B cell (primary cell): ENCODE measurements at regions not wholly inside any gene's neighbourhood (a gene's known extent, or its start where the extent isn't known, plus 50 kb on each side); places are given as distances from the start of the nearest gene placed in this dataset.

Source experiments
- ATAC-seq: fragments of 200-7000 bp; cut with Tn5 transposase; one replicate; pipeline ENCODE4 v1.10.0; 2021; ENCODE audit warnings: low read depth, mild to moderate bottlenecking, moderate number of reproducible peaks, moderate library complexity
- CTCF ChIA-PET: fragments of 350-600 bp; sonication (Branson Sonifier 250); formaldehyde crosslinking; loops from one replicate; lab custom pipeline; 2021; ENCODE audit warnings: antibody characterized with exemption, inconsistent platforms; lab: Charles Lee
- POLR2A ChIA-PET: fragments of 350-600 bp; sonication (Branson Sonifier 250); formaldehyde crosslinking; loops from one replicate; lab custom pipeline; 2021; ENCODE audit warnings: antibody characterized with exemption; lab: Charles Lee
- DNase-seq: peaks from one replicate; pipeline ENCODE4 v3.0.0; 2013
- H2AFZ ChIP-seq: 2 replicates; pipeline ENCODE4 v1.6.1; 2012; ENCODE audit warnings: mild to moderate bottlenecking, low read depth, low read length; ENCODE audit not compliant: insufficient read depth, poor library complexity, severe bottlenecking
- H3K27ac ChIP-seq, 2 donors: 1 replicate in 1 of 2; 2 replicates in 1 of 2; pipeline ENCODE4 v1.5.1; 2012 to 2013; ENCODE audit warnings: low read length in 2 of 2, mild to moderate bottlenecking in 2 of 2, moderate library complexity in 1 of 2
- H3K27me3 ChIP-seq, 4 experiments: fragments of 200-600 bp in 1 of 4; sonication (generic) in 1 of 4; replicated peaks in 1 of 4; 1 replicate in 2 of 4; 2 replicates in 2 of 4; pipeline versions ENCODE4 v1.6.1 to v1.7.0; 2013 to 2016; ENCODE audit warnings: low read length in 3 of 4, mild to moderate bottlenecking in 2 of 4, mixed read lengths in 1 of 4, moderate library complexity in 1 of 4; ENCODE audit not compliant: insufficient read depth in 4 of 4, control insufficient read depth in 3 of 4; ENCODE audit errors: control extremely low read depth in 1 of 4
- H3K36me3 ChIP-seq, 2 experiments: replicated peaks in 1 of 2; 1 replicate in 1 of 2; 2 replicates in 1 of 2; pipeline versions ENCODE4 v1.6.1 to v1.7.1; 2013; ENCODE audit warnings: low read length in 1 of 2; ENCODE audit not compliant: insufficient read depth in 2 of 2, control insufficient read depth in 1 of 2; ENCODE audit errors: control extremely low read depth in 1 of 2, extremely low read depth in 1 of 2
- H3K4me1 ChIP-seq, 2 donors: fragments of 200-600 bp in 1 of 2; sonication (generic) in 1 of 2; 1 replicate in 1 of 2; 2 replicates in 1 of 2; pipeline versions ENCODE4 v1.5.1 to v1.6.1; 2013 to 2017; ENCODE audit warnings: low read length in 2 of 2; ENCODE audit not compliant: control insufficient read depth in 2 of 2, insufficient read depth in 2 of 2
- H3K4me2 ChIP-seq: replicated peaks from 2 replicates; pipeline ENCODE3; 2012; ENCODE audit warnings: mild to moderate bottlenecking, low read depth, low read length; ENCODE audit not compliant: poor library complexity, severe bottlenecking
- H3K4me3 ChIP-seq, 5 experiments: fragments of 200-600 bp in 1 of 5; sonication (generic) in 1 of 5; 1 replicate in 3 of 5; 2 replicates in 2 of 5; pipeline versions ENCODE4 v1.5.1 to v1.7.0; 2011 to 2016; ENCODE audit warnings: low read length in 4 of 5, mild to moderate bottlenecking in 4 of 5, low read depth in 2 of 5, control low read depth in 1 of 5, moderate library complexity in 1 of 5; ENCODE audit not compliant: insufficient read depth in 1 of 5; ENCODE audit errors: control extremely low read depth in 1 of 5, extremely low read depth in 1 of 5
- H3K79me2 ChIP-seq: fragments of 200-600 bp; sonication (generic); one replicate; pipeline ENCODE4 v1.6.0; 2016; ENCODE audit warnings: low read length; ENCODE audit not compliant: control insufficient read depth, insufficient read depth
- H3K9ac ChIP-seq: fragments of 200-600 bp; sonication (generic); 2 replicates; pipeline ENCODE4 v1.6.1; 2017; ENCODE audit warnings: mild to moderate bottlenecking, low read length, moderate library complexity
- H3K9me3 ChIP-seq, 3 donors: one replicate each; pipeline versions ENCODE4 v1.6.1 to v1.7.1; 2013; ENCODE audit warnings: low read length in 2 of 3; ENCODE audit not compliant: control insufficient read depth in 2 of 3, insufficient read depth in 1 of 3; ENCODE audit errors: control extremely low read depth in 1 of 3
- H4K20me1 ChIP-seq: 2 replicates; pipeline ENCODE4 v1.6.0; 2012; ENCODE audit warnings: mild to moderate bottlenecking, low read length; ENCODE audit not compliant: insufficient read depth, control insufficient read depth, poor library complexity, severe bottlenecking
- H3K27ac Mint-ChIP-seq: one replicate; pipeline ENCODE4 v1.8.0; 2021; ENCODE audit warnings: mixed read lengths
- H3K27me3 Mint-ChIP-seq: one replicate; pipeline ENCODE4 v1.8.0; 2021; ENCODE audit warnings: mixed read lengths
- H3K4me1 Mint-ChIP-seq: one replicate; pipeline ENCODE4 v1.8.0; 2021; ENCODE audit warnings: mixed read lengths
- H3K4me3 Mint-ChIP-seq: one replicate; pipeline ENCODE4 v1.8.0; 2021; ENCODE audit warnings: mixed read lengths
- H3K9me3 Mint-ChIP-seq: one replicate; pipeline ENCODE4 v1.8.0; 2022; ENCODE audit warnings: mixed read lengths; ENCODE audit not compliant: insufficient read depth
- EZH2 ChIP-seq: IDR thresholded peaks from 2 replicates; pipeline ENCODE4 v1.6.1; 2012; ENCODE audit warnings: borderline replicate concordance, low read depth, mild to moderate bottlenecking, moderate library complexity, low read length; ENCODE audit not compliant: insufficient read depth, poor library complexity, severe bottlenecking
- WGBS: methylation state at CpG from one replicate; pipeline ENCODE4 v1.1.5; 2013; ENCODE audit warnings: missing lambda C conversion rate; ENCODE audit not compliant: insufficient coverage; 5-methylcytosine and 5-hydroxymethylcytosine counted together
- intact Hi-C: fragments of 100-400 bp; cut with micrococcal nuclease; formaldehyde crosslinking; loops from one replicate; pipeline ENCODE4 v1.10.0; 2022
- TF ChIP-seq, protein P1 (sequence below): fragments of 200-600 bp; IDR thresholded peaks from one replicate; pipeline ENCODE4 v1.8.0; 2022; ENCODE audit warnings: antibody characterized with exemption, mild to moderate bottlenecking

DNA sequence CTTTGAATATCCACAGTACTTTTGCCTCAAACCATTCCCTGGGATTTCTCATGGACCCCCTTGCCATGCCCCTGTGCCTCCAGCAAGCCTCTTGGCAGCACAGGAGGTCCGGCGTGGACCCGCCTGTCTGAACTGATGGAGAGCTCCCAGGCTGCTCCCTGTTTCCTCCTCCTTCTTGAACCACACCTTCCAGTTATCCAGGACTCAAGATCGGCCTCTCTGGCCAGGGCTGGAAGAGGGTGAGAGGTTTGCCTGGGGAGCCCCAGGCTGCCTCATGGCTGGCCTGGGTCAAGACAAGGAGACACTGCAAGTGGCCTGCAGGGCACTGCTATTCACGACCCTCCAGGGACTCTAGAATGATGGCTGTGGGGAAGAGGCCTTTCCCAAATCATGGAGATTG is 93.6 kb upstream of the WASF3 start:
- 75% methylated on average over 4 of the region's 5 CpGs for WGBS
- no peaks in the 10 kb centered on the region for H3K4me1 ChIP-seq
- CTCF ChIA-PET, result no interaction called here
- Mint-ChIP-seq H3K27ac (no peak overlapping the region), H3K27me3 (peaks cover 22% of the 10 kb centered on the region), H3K4me3 (no peak overlapping the region), H3K9me3 (no peaks in the 10 kb centered on the region), H3K4me1 (no peaks in the 10 kb centered on the region)
- H3K27me3 ChIP-seq, result peaks cover 0 to 8% (median 0%) of the 10 kb centered on the region in 4 experiments
- no peaks in the 10 kb centered on the region for H3K9me3 ChIP-seq
- H3K79me2 ChIP-seq, result no peaks in the 10 kb centered on the region
- H4K20me1 ChIP-seq, result no peaks in the 10 kb centered on the region
- no peak overlapping the region for H3K4me3 ChIP-seq
- DNase-seq (no peak), ATAC-seq (no peak)
- TF ChIP-seq, protein P1, sequence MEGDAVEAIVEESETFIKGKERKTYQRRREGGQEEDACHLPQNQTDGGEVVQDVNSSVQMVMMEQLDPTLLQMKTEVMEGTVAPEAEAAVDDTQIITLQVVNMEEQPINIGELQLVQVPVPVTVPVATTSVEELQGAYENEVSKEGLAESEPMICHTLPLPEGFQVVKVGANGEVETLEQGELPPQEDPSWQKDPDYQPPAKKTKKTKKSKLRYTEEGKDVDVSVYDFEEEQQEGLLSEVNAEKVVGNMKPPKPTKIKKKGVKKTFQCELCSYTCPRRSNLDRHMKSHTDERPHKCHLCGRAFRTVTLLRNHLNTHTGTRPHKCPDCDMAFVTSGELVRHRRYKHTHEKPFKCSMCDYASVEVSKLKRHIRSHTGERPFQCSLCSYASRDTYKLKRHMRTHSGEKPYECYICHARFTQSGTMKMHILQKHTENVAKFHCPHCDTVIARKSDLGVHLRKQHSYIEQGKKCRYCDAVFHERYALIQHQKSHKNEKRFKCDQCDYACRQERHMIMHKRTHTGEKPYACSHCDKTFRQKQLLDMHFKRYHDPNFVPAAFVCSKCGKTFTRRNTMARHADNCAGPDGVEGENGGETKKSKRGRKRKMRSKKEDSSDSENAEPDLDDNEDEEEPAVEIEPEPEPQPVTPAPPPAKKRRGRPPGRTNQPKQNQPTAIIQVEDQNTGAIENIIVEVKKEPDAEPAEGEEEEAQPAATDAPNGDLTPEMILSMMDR, result no peak
- TF ChIP-seq EZH2, result no peak
- no peak overlapping the region for H3K9ac ChIP-seq
- POLR2A ChIA-PET, result no interaction called here
- H3K4me2 ChIP-seq, result no peak overlapping the region
- intact Hi-C loops, result no loop called here
- H2AFZ ChIP-seq, result no peak overlapping the region
- no peaks in the 10 kb centered on the region for H3K36me3 ChIP-seq
- H3K27ac ChIP-seq, result no peak overlapping the region

DNA sequence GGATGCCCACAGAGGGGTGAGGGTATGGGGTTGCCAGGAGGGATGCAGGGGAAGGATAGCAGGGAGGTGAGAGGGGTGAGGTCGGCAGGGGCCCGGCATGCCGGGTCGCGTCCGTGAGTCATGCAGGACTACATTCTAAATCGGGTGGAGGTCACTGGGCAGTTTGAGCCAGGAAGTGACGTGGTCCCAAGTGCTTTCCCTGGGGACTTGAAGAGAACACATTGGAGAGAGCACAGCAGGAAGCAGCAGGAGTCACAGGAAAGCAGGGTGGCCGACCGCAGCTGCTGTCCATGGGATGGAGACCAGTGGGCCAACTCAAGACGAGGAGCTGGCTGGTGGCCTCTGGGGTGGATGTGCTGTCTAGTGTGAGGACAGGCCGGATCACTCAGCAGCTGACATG is 92.0 kb upstream of the WASF3 start:
- Histone ChIP-seq H3K9me3 (no peaks in the 10 kb centered on the region), H3K79me2 (no peaks in the 10 kb centered on the region), H3K9ac (no peak overlapping the region), H3K4me2 (no peak overlapping the region), H2AFZ (no peak overlapping the region), H3K36me3 (no peaks in the 10 kb centered on the region), H4K20me1 (no peaks in the 10 kb centered on the region), H3K27me3 (peaks cover 0 to 10% (median 0%) of the 10 kb centered on the region in 4 experiments), H3K27ac (no peak overlapping the region), H3K4me3 (no peak overlapping the region), H3K4me1 (no peaks in the 10 kb centered on the region)
- POLR2A ChIA-PET, result no interaction called here
- H3K27ac Mint-ChIP-seq, result no peak overlapping the region
- DNase-seq (no peak), ATAC-seq (no peak)
- intact Hi-C loops, result no loop called here
- no peak for TF ChIP-seq EZH2
- TF ChIP-seq, protein P1, result no peak
- no peaks in the 10 kb centered on the region for H3K9me3 Mint-ChIP-seq
- CTCF ChIA-PET, result interaction anchor here (1.4 kb wide), 1 partner anchor 280 kb away, joined by 3 read pairs; no protein-coding TSS in a partner anchor
- H3K4me1 Mint-ChIP-seq, result no peaks in the 10 kb centered on the region
- H3K4me3 Mint-ChIP-seq, result no peak overlapping the region
- 91% methylated on average over 12 of the region's 12 CpGs for WGBS
- H3K27me3 Mint-ChIP-seq, result peaks cover 18% of the 10 kb centered on the region
